UCSD-AML1 (cell line): ENCODE measurements at regions not wholly inside any gene's neighbourhood (a gene's known extent, or its start where the extent isn't known, plus 50 kb on each side); places are given as distances from the start of the nearest gene placed in this dataset.
"Not testable (repeated sequence)": the region's sequence is repeated elsewhere in the genome, so short reads cannot be mapped to it uniquely, and the experiment has no call there.

Source experiments
- DNase-seq: peaks from one replicate; lab custom pipeline; 2025; ENCODE audit not compliant: unreplicated experiment; lab: John Stamatoyannopoulos, UW

DNA sequence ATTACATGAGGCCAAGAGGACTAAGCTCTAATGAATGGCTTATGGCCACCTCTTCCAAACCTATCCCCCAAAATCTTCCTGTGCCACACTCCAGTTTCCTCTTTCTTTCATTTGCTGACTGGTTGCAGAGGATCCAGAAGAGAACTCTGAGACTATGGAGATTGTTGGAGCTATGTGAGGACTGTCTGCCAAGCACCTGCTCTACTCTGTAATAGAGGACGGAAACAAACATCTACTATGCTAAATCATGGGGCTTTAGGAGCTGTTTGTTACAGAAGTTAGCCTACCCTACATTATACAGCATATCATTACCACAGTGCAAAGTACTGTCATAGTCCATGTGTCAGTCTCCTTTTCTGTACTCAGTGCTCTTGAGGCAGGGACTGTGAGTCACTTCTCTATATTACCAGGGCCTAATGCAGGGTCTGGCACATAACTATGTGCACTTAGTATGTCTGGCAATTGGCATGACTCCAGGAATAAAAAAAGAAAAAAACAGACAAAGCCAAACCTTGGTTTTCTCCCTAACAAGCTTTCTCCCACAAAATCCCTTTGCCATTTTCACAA, 95.1 kb downstream of the RPAP3 start:
- no peak for DNase-seq

DNA sequence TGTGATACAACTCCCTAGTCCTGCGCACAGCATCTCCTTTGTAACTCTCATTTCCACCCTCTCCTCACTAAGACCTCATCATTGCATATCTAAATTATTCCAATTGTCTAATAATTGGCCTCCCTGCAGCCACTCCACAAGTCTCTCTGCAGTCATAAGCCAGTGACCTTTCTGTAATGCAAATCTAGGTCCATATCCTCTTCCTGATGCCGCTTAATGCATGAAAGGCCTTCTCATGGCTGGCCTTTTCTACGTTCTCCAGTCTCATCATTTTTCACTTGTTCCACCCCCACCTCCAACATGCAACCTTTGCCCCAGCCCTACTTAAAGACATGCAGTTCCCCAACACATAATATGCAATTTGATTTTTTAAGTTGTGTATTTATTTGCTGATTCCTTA, 96.0 kb downstream of the RPAP3 start:
- DNase-seq, result no peak

DNA sequence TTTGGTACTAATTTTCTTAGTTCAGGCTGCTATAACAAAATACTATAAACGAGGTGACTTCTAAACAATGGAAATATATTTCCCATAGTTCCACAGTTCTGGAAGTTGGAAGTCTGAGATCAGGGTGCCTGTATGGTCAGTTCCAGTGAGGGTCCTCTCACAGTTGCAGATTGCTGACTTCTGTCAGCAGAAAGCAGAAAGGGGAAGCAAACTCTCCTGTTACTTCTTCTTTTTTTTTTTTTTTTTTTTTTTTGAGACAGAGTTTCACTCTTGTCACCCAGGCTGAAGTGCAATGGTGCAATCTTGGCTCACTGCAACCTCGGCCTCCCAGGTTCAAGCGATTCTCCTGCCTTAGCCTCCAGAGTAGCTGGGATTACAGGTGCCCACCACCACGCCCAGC, 97.2 kb downstream of the RPAP3 start:
- not testable (repeated sequence) for DNase-seq

DNA sequence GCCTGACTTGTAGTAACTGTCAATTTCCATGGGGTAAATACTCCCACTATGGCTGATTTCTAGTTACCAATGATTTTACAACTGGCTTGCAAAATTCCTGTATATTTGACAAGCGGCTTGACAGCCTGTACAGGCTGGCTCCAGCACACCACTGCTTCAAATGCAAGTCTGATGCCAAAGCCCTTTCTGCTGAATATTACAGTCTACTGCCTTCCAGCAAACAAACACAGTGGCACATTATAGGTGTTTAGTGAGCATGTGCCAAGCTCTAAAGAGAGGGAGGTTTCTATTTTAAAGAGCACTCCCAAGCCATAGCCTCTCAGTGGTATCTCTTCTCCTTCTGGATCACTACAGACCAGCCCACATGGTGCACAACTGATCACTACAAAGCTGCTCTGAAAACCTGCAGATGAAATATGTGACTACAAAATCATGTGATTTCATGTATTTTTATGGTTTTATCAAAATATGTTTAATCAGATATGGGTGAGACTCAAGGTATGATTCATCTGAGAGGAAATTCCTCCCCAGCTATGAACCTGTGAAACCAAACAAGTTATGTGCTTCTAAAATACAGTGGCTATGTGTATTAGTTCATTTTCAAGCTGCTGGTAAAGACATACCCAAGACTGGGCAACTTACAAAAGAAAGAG, 101.5 kb downstream of the RPAP3 start:
- DNase-seq, result no peak

DNA sequence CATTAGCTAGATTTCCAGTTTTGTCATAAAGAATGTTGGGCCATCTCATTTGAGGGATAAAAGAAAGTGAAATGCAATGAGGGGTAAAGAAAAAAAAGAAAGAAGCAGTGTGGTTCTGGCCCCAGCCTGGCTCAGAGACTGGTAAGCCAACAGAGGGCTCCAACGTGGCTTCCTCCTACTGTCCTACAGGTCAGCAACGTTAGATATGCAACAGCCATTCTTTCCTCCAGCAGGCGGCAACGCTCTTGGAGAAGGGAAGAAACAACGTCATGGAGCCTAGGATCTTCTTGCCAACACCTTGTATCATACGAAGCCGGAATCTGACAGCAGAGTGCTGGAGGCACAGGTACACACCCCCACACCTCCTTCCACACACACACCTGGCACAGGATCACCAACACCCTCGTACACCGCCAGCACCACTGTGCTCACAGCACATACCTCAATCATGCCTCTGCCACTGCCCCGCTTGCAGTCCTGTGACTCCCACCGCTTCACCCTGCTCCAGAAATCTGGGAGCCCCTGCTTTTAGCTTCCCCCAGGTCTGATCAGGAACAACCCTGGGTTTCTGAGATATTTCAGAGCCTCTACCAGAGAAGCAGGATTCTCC, 102.8 kb downstream of the RPAP3 start:
- DNase-seq, result no peak

DNA sequence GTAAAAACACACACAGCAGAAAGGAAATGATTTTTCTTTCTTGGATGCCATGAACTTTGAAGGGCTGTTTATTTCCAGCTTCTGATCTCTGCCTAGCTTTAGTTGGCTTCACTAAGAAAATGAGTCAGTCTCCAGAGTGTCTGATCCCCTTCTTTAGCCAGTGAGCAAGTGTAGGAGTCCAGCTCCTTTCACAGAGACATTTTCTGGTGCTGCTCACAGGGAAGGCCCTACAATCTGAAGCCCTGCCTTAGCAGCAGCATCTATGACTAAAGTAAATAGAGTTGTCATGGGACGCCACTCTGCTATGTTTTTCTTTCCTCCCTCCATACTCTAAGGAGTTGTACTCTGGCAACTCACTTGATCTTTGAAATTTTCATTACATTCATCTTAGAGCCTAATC, 103.5 kb downstream of the RPAP3 start:
- DNase-seq, result no peak

DNA sequence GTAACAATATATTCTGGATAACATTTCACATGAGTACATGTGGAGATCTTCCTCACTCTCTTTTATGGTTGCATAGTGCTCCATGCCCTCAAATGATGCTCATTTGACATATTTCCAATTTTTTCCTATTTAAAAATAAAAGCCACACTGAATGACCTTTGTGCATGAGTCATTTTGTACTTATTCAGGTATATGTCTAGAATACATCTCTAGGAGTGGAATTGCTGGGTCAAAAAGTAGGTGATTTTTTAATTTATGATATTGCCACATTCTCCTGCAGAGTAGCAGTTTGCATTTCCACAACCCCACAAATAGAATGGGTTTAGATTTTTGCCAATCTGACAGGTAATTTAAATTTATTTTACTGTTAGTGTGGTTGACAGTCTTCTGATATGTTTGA, 104.8 kb downstream of the RPAP3 start:
- no peak for DNase-seq

DNA sequence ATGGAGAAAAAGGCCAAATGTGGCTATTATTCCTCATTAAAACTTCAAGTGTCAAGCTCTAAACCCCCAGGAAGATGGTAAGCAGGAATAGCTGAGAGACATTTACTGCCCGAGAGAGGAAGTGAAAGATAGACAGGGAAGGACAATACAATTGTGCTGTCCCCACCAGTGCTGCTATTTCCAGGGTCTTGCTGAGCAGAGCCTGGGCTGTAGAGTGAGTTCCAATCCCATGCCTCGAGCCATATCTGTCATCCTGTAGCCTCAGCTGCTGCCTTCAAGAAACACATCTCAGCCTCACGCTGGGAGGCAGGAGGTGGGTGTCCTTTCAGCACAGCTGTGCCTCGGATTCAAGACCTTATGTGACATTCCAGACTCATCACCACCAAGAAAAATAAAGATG, 114.0 kb downstream of the RPAP3 start:
- no peak for DNase-seq

DNA sequence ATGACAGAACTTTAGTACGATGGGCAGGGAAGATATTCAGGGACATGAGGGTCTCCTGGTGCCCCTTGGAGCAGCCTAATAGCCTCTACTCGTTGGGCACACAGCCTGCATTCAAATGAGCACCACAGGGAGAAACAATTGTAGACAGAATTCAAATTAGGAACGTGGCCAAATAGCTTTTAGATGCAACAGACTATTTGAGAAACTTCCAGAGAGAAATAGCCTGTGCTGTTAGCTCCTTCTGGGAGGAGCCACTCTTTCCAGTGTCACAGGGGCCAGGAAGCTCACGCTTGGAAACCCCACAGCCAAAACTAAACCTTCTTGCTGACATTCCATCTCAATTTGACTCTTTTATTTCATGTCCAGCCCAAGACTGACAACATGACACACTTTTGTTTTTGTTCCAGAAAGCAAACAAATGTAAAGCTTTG, 114.5 kb downstream of the RPAP3 start:
- DNase-seq, result no peak

DNA sequence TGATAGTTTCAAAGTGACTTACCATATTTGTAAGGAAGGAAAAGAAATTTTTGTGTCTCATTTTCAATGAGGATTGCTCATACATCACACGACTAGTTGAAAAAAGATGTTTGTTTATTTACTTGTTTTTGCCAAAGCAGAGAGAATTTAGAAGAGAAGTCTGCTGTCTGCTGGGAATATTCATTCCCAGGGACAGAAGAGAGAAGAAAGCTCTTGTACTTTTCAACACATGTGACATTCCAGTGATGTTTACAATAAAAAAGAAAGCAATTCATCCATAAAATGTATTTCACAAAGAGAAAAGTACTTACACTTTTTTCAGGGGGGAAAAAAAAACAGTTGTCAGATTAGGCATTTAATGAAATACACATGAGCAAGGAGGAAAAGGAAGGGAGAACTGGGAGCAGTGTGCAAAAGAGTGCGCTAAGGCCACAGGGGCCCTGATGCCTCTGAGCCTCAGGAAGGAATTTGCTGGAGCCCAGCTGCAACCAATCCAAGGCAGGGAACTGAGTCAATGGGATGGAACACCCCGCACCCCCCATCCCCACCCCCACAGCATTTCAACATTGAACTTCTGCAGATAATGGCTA, 115.0 kb downstream of the RPAP3 start:
- DNase-seq, result no peak

DNA sequence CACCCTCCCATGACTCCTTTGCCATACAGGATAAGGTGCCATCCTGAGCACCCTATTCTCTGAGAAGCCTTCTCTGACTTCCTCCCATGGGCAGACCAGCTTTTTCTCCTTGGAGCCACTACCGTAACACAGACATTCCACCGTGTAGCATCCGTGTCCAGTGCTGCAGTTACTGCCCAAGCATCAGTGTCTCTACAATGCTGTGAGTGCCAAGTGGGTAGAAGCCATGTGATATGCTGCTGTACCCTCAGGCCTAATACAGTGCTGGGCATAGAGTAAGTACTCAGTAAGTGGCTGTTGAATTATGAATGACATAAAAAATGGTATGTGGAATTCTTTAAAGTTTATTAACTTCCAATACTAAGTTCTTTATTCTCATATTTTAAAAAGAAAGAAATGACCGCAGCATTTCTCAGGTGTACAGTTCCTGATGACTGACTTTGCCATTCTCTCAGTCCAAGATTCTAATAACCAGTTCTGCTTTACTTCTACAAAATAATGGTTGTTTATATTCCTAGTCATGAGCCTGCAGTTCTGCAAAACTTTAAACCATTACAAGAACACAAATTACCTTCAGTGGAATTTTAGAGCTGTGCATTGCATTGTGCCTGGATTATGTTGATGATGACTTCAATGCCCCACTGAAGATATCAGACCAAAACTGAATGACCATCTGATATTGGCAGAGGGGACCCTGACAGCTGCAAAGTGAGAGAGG, 118.7 kb downstream of the RPAP3 start:
- DNase-seq, result no peak

DNA sequence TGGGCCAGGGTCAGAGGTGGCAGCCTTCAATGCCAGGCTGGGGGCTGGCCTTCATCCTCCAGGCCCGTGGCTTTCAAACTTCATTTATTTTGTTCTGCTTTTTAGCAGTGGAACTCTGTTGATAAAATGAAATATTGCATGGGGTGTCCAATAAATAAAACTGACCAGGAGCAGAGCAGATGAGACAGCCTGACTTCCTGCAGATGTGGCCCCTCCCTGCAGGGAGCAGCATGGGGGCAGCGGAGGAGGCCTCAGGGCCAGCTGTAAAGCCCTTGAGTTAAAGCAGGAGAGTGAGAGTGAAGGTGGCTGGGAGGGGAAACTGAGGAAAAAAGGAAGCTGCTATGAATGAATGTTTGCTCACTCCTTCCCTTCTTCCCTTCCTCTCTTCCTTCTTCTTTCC, 120.3 kb downstream of the RPAP3 start:
- DNase-seq, result no peak

DNA sequence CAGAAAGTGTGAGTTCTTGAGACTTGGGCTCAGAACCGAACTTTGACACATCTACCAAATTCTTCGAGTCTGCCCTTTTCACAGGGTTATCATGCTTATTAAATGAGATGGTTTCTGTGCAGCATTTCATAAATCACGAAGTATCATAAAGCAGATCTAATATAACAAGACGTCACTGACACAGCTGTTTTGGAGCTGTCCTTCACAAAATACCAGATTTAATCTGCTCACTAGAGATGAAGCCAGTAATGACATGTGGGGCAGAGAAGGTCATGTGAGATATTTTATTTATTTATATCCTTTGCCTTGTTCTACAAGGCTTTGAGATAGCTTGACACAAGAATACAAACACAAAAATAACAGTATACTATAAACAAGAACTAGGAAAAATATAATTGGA, 127.0 kb downstream of the RPAP3 start:
- DNase-seq, result no peak

DNA sequence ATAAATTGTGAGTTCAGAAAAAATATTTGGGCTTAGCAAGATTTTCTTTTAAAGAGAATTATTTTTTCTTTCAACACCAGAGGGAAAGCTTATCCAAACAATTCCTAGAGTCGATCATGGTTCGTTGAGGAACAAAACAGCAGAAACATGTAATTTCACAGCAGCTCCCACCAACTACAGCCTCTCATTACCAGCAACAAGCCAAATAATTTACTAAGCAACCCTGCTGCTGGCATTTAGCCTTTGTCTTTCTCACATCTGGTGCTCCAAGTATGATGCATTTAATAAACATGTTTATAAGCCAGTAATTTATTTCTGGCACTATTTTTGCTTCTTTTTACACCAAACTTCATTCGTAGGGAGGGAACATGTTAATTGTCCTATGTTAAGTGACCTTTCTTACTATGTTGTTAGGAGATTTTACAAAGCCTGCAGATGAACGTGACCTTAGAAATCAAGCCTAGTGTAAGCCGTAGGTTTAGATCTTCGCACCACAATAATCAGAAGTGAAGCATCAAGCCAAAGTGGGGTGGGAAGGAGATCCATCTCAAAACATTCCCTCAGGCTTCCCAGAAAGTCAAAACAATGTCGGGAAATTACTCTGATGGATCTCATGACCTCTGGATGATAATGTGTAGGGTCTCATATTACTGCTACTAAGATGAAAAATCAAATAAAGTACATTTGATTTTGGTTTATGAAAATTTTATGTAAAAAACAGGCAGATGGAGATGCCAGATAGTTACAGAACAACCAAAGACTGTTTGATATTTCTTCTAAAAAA, 128.4 kb downstream of the RPAP3 start:
- no peak for DNase-seq

DNA sequence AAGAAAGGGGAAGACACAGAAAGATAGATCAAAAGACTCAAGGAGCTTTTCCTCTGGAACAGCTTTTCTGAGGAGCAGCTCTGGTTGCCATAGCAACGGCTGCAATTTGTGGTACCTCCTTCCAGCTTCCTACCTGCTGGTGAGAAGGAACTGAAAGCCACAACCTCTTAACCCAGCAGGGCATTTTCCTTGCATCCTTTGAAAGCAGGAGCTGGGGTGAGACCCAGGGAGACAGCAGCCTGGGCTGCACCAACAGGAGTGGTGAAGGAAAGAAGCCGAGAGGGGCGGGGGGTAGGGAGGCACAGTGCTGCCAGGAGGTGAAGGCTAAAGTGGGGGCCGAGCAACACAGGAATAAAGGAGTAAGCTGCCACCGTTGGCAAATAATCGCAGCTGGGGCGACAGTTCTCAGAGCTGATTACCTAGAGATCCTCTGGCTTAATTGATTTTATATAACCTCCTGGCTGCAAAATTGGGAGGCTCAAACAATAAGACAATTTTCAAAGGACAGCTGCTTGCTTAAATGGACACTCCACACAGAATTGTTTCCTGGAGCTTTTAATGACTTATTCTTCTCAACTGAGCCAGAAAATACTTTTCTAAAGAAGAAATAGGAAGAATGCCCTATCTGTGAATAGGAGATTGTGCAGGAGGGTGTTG, 129.4 kb downstream of the RPAP3 start:
- DNase-seq, result no peak

DNA sequence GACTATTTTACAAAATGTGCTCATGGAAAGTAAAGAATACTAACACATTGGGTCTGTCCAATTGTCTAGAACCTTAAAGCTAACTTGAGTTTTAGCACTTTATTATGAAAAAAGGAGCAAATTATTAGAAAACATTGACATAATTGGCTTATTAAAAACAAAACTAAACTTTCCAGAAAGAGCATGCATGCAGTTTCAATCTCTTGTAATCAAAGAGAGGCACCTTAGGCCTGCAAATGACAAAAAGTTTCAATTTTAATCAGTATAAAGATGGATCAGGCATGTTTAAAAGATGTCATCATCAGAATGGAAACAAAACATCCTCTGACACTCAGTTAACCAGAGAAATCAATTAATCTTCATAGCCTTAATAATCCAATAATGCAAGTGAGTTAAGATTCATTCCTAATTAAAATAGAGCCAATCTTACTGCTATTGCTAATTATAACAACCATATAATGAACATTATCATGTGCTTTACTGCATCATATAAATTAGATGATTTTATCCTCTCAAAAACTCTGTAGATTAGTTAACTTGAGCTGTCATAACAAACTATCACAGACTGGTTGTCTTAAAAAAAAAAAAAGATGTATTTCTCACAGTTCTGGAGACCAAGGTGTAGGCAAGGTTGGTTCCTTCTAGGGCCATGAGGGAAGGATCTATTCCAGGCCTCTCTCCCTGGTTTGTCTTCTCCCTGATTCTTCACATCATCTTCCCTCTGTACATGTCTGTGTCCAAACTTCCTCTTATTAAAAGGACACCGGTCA, 131.4 kb downstream of the RPAP3 start:
- no peak for DNase-seq

DNA sequence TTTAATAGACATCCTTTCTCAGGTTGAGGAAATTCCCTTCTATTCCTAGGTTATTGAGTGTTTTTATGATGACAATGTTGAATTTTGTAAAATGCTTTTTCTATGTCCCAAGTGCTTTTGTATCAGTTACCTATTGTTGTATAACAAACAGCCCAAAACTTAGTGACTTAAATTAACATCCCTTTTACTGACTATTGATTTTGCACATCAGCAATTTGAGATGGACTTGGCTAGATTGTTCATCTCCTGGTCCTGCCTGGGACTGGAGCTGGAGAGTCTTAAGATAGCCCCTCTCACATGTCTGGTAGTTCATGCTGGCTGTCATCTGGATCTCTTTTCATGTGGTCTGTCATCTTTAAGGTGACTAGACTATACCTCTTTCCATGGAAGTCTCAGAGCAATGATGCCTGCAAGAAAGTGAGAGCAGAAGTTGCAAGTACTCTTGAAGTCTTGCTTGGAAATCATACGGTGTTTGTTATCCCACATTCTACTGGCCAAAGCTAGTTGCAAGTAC, 132.6 kb downstream of the RPAP3 start:
- DNase-seq, result no peak

DNA sequence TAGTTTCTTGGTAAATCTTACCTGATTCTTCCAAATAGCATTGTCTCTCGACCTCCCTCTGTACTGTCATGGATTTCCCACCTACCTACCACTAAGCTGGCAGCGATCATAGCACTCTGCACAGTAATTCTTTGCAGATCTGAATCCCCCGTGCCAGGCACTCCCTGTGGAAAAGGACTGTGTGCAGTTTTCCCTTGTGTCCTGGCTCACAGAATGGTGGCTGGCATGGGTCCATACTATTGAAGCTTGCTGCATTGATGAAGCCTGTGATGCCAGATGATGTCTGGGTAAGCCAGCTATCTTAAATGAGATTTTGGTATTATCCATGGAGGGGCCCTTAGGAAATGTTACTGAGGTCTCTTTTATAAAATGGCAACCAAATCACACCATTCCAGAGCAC, 135.7 kb downstream of the RPAP3 start:
- no peak for DNase-seq

DNA sequence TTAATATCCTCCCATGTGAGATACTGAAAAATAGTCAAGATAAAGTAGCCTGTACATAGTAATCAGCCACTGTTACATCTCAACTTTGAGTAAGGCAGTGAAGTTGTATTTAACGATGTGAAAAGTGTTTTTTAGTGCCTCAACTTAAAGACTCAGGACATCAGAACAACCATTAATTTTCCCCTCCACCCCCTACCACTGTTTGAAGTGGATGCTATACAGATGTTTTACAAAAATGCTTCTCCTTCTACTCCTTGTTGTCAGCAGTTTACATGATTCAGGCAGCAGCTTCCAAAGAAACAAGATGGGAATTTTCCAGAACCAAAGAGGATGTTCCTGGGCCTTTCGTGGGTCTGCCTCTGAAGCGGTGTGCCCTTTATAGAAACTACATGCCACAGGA, 143.6 kb downstream of the RPAP3 start:
- no peak for DNase-seq

DNA sequence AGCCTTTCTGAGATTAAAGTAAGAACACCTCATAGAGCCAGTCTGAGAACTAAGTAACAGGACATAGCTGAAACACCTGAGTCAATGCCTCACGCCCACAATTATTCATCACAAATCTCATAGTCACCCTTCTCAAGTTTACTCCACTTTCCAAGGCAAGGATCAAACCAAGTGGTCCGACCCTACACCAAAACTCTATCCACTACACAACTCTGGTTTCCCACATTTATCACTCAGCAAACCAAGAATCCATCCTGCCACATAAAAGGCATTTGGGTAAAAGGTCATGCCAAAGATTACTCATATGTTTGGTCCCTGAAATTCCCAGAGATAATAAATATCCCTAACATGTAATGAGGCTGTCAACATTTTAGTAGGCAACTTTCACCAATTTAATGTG, 144.1 kb downstream of the RPAP3 start:
- no peak for DNase-seq
